Endothelial cell of umbilical vein (primary cell): ENCODE measurements at regions not wholly inside any gene's neighbourhood (a gene's known extent, or its start where the extent isn't known, plus 50 kb on each side); places are given as distances from the start of the nearest gene placed in this dataset.

Source experiments
- EZH2 ChIP-seq: IDR thresholded peaks from 2 replicates; pipeline ENCODE4 v1.6.1; 2012; ENCODE audit warnings: borderline replicate concordance, low read depth, mild to moderate bottlenecking, moderate library complexity, low read length, inconsistent platforms; ENCODE audit not compliant: severe bottlenecking
- JUN ChIP-seq: IDR thresholded peaks from 2 replicates; pipeline ENCODE4 v1.6.1; 2011; ENCODE audit warnings: borderline replicate concordance, low read depth; ENCODE audit not compliant: insufficient read length, insufficient read depth
- MYC ChIP-seq: IDR thresholded peaks from one replicate; pipeline ENCODE4 v1.6.1; 2011; ENCODE audit warnings: mild to moderate bottlenecking, low read depth, low read length
- POLR2A ChIP-seq: IDR thresholded peaks from 2 replicates; pipeline ENCODE4 v1.6.1; 2012; ENCODE audit warnings: low read depth, mild to moderate bottlenecking, control low read depth, low read length
- POLR2AphosphoS5 ChIP-seq: IDR thresholded peaks from 2 replicates; pipeline ENCODE4 v1.6.1; 2012; ENCODE audit warnings: low read depth, mild to moderate bottlenecking, control low read depth, low read length, moderate library complexity; ENCODE audit not compliant: insufficient read depth
- TF ChIP-seq, protein P1 (sequence below), 2 donors: IDR thresholded peaks; 1 replicate in 1 of 2; 2 replicates in 1 of 2; pipeline ENCODE4 v1.5.1; 2011; ENCODE audit warnings: low read length in 2 of 2, mild to moderate bottlenecking in 2 of 2, moderate library complexity in 2 of 2, control low read depth in 1 of 2, inconsistent platforms in 1 of 2, low read depth in 1 of 2; ENCODE audit not compliant: insufficient read depth in 1 of 2; ENCODE audit errors: extremely low read depth in 1 of 2
- TF ChIP-seq, protein P2 (sequence below): IDR thresholded peaks from 2 replicates; pipeline ENCODE4 v1.6.1; 2011; ENCODE audit not compliant: insufficient read depth, insufficient read length

DNA sequence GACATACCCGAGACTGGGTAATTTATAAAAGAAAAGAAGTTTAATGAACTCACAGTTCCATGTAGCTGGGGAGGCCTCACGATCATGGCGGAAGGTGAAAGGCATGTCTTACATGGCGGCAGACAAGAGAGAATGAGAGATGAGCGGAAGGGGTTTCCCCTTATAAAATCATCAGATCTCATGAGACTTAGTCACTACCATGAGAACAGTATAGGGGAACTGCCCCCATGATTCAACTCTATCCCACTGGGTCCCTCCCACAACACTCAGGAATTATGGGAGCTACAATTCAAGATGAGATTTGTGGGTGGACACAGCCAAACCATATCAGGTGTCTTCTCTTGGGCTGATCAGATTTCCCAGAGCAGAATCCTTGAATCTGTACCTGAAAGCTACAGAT lies 617.3 kb upstream of the ID2 start:
- TF ChIP-seq, protein P1, sequence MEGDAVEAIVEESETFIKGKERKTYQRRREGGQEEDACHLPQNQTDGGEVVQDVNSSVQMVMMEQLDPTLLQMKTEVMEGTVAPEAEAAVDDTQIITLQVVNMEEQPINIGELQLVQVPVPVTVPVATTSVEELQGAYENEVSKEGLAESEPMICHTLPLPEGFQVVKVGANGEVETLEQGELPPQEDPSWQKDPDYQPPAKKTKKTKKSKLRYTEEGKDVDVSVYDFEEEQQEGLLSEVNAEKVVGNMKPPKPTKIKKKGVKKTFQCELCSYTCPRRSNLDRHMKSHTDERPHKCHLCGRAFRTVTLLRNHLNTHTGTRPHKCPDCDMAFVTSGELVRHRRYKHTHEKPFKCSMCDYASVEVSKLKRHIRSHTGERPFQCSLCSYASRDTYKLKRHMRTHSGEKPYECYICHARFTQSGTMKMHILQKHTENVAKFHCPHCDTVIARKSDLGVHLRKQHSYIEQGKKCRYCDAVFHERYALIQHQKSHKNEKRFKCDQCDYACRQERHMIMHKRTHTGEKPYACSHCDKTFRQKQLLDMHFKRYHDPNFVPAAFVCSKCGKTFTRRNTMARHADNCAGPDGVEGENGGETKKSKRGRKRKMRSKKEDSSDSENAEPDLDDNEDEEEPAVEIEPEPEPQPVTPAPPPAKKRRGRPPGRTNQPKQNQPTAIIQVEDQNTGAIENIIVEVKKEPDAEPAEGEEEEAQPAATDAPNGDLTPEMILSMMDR (IDR thresholded peaks at IDR 0.05; ENCODE audit: extremely low read depth in 1 of 2, insufficient read depth in 1 of 2, low read depth in 1 of 2, low read length in 2 of 2): no peak
- TF ChIP-seq, protein P2, sequence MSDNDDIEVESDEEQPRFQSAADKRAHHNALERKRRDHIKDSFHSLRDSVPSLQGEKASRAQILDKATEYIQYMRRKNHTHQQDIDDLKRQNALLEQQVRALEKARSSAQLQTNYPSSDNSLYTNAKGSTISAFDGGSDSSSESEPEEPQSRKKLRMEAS: no peak
- TF ChIP-seq EZH2: no peak
- no peak for TF ChIP-seq POLR2A
- no peak for TF ChIP-seq MYC
- no peak for TF ChIP-seq POLR2AphosphoS5
- TF ChIP-seq JUN: no peak
